LNCAP (cell line): ENCODE measurements at regions not wholly inside any gene's neighbourhood (a gene's known extent, or its start where the extent isn't known, plus 50 kb on each side); places are given as distances from the start of the nearest gene placed in this dataset.

ENCODE experiments used
- CTCF ChIP-seq: fragments of 450-650 bp; IDR thresholded peaks from 2 replicates; pipeline ENCODE4 v1.5.1; 2017; ENCODE audit warnings: mild to moderate bottlenecking

- no peak for TF ChIP-seq CTCF
Observed at GRCh38 chr2:59851836-59852475, 701.5 kb downstream of the BCL11A start.

GRCh38 chr2:59850554-59850953 is 702.9 kb downstream of the BCL11A start:
- no peak for TF ChIP-seq CTCF

- no peak for TF ChIP-seq CTCF
Observed at GRCh38 chr2:59833941-59834340, 719.5 kb downstream of the BCL11A start.

DNA sequence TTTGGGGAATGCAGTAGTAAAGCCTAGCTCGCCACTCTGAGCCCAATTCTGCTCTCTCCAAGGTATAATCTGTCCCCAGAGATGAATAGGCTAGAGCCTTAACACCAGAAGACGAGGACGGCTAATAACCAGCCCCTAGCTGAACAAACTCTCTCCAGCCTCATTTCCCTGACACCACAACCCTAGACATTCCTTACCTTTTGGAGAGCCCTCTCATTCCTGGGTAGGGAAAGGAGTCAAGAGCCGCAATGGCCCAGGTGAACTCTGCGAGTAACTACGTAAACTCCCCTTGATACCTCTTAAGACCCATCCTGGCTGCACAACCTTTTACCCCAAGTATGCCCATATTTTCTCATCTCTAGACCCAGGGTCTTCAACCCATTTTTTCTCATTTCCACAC is 722.9 kb downstream of the BCL11A start:
- TF ChIP-seq CTCF, result no peak

DNA sequence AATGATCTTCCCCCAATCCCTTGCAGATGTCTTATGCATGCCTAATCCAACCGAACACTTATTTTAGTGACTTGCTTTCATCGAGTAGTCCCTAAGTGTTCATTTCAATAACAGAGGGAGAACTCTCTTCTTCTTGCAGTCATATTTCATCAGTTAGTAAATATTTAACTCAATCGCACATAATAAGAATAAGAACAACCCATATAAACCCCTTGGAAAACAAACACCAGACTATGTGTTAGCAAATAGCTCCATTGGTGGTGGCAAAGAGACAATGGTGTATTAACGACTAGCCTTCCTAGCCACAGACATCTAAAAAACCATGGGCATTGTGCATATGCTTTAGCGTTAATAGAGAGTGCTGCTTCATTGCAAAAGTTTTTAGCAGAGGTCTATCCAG is 725.8 kb downstream of the BCL11A start:
- no peak for TF ChIP-seq CTCF

- TF ChIP-seq CTCF, result no peak
Observed at GRCh38 chr2:59826177-59826576, 727.3 kb downstream of the BCL11A start.

- no peak for TF ChIP-seq CTCF
Observed at GRCh38 chr2:59824314-59824713, 729.1 kb downstream of the BCL11A start.

DNA sequence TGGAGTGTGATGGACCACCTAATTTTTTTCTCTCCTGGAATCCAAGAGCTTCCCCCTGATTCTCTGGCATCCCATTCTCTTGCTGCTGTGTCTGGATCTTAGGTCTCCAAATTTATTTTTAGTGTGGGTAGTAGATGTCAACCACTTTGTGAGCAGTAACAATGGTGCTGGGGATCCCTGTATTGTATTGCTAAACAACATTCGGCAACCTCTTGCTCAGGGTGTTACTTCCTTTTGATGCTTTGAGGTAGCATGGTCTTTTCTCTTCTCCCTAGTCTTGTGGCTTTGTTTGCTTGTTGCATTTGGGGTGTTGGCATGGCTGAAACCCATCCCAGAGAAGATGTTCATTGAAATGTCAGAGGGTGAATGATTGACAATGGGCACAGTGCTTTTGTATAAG is 737.4 kb downstream of the BCL11A start:
- no peak for TF ChIP-seq CTCF
